ENCODE measurements at regions not wholly inside any gene's neighbourhood (a gene's known extent, or its start where the extent isn't known, plus 50 kb on each side); places are given as distances from the start of the nearest gene placed in this dataset.

GRCh38 chr11:134521001-134521400 is 109.0 kb upstream of the B3GAT1 start:
- no peak for DNase-seq

GRCh38 chr11:134519788-134520187 is 107.7 kb upstream of the B3GAT1 start:
- DNase-seq: no peak

GRCh38 chr11:134519390-134519750 is 107.3 kb upstream of the B3GAT1 start:
- no peak for DNase-seq

- DNase-seq: no peak
Observed at GRCh38 chr11:134518616-134519389, 106.8 kb upstream of the B3GAT1 start.

GRCh38 chr11:134517621-134518293 is 105.7 kb upstream of the B3GAT1 start:
- no peak for DNase-seq

GRCh38 chr11:134517115-134517514 is 105.1 kb upstream of the B3GAT1 start:
- no peak for DNase-seq

- no peak for DNase-seq
Observed at GRCh38 chr11:134516529-134516928, 104.5 kb upstream of the B3GAT1 start.

GRCh38 chr11:134515081-134515960 is 103.3 kb upstream of the B3GAT1 start:
- DNase-seq: no peak

GRCh38 chr11:134514354-134514951 is 102.4 kb upstream of the B3GAT1 start:
- no peak for DNase-seq

- DNase-seq: no peak
Observed at GRCh38 chr11:134513585-134514120, 101.6 kb upstream of the B3GAT1 start.

GRCh38 chr11:134512571-134513538 is 100.8 kb upstream of the B3GAT1 start:
- DNase-seq: no peak

GRCh38 chr11:134512061-134512460 is 100.0 kb upstream of the B3GAT1 start:
- DNase-seq: no peak

GRCh38 chr11:134511255-134511654 is 99.2 kb upstream of the B3GAT1 start:
- DNase-seq: no peak

GRCh38 chr11:134510233-134511040 is 98.4 kb upstream of the B3GAT1 start:
- DNase-seq: no peak

GRCh38 chr11:134509381-134510232 is 97.6 kb upstream of the B3GAT1 start:
- no peak for DNase-seq

GRCh38 chr11:134508219-134508990 is 96.4 kb upstream of the B3GAT1 start:
- DNase-seq: no peak

- DNase-seq: no peak
Observed at GRCh38 chr11:134506046-134506445, 94.0 kb upstream of the B3GAT1 start.

GRCh38 chr11:134505125-134505524 is 93.1 kb upstream of the B3GAT1 start:
- no peak for DNase-seq
